ENCODE measurements at regions not wholly inside any gene's neighbourhood (a gene's known extent, or its start where the extent isn't known, plus 50 kb on each side); places are given as distances from the start of the nearest gene placed in this dataset.
"Not testable (repeated sequence)": the region's sequence is repeated elsewhere in the genome, so short reads cannot be mapped to it uniquely, and the experiment has no call there.

GRCh38 chr6:119418084-119418483 is 68.5 kb upstream of the MAN1A1 start:
- DNase-seq, result not testable (repeated sequence)

DNA sequence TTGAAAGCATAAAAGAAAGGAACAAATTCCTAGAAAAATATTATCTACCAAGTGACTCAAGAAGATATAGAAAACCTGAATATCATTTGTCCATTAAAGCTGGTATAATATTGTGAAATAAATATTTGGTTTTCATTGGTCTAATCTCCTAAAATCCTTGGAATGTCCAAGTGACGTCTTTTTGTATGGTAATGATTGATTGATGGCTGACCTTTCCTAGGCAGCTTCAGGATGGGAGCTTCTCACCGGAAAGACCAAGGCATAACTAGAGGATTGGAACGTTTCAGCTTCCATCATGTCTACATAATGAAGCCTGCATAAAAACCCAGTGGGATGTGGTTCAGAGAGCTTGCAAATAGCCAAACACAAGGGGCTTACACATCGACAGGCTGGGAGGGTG is 57.6 kb upstream of the MAN1A1 start:
- DNase-seq, result no peak

- not testable (repeated sequence) for DNase-seq
Measured at GRCh38 chr6:119405114-119405513, 55.6 kb upstream of the MAN1A1 start.

Data from activated T-cell treated with anti-CD3 and anti-CD28 coated beads, Interleukin-2, amount 50 U/mL, for 1 hour (primary cell).